SKM-1 treated with dmso at 0.1 percent for 144 hours (cell line): ENCODE measurements at regions not wholly inside any gene's neighbourhood (a gene's known extent, or its start where the extent isn't known, plus 50 kb on each side); places are given as distances from the start of the nearest gene placed in this dataset.
A peak's percentile ranks its signal among the peaks of the same experiment; 100 is the strongest.
"Not testable (repeated sequence)": the region's sequence is repeated elsewhere in the genome, so short reads cannot be mapped to it uniquely, and the experiment has no call there.

Experiments
- DNase-seq: peaks from one replicate; lab custom pipeline; 2025; ENCODE audit not compliant: unreplicated experiment; lab: John Stamatoyannopoulos, UW

GRCh38 chr10:33913194-33913593, 578.7 kb upstream of the NRP1 start:
- no peak for DNase-seq

GRCh38 chr10:33909476-33909875, 575.0 kb upstream of the NRP1 start:
- DNase-seq = not testable (repeated sequence)

- DNase-seq = no peak
Measured at GRCh38 chr10:33901166-33901565, 566.7 kb upstream of the NRP1 start.

- DNase-seq = no peak
Measured at GRCh38 chr10:33900596-33900995, 566.1 kb upstream of the NRP1 start.

- DNase-seq = no peak
Measured at GRCh38 chr10:33899578-33900531, 565.4 kb upstream of the NRP1 start.

- DNase-seq = no peak
Measured at GRCh38 chr10:33897291-33897752, 562.9 kb upstream of the NRP1 start.

GRCh38 chr10:33893506-33893905, 559.0 kb upstream of the NRP1 start:
- DNase-seq = no peak

- no peak for DNase-seq
Measured at GRCh38 chr10:33889371-33889770, 554.9 kb upstream of the NRP1 start.

GRCh38 chr10:33887188-33887587, 552.7 kb upstream of the NRP1 start:
- DNase-seq = no peak

- DNase-seq = no peak
Measured at GRCh38 chr10:33886299-33886698, 551.8 kb upstream of the NRP1 start.

GRCh38 chr10:33884604-33885003, 550.1 kb upstream of the NRP1 start:
- DNase-seq = no peak

- no peak for DNase-seq
Measured at GRCh38 chr10:33883881-33884280, 549.4 kb upstream of the NRP1 start.

GRCh38 chr10:33882996-33883395, 548.5 kb upstream of the NRP1 start:
- no peak for DNase-seq

- DNase-seq = no peak
Measured at GRCh38 chr10:33880291-33880690, 545.8 kb upstream of the NRP1 start.

GRCh38 chr10:33878238-33878786, 543.8 kb upstream of the NRP1 start:
- DNase-seq = no peak

GRCh38 chr10:33876584-33877400, 542.3 kb upstream of the NRP1 start:
- DNase-seq = peak; percentile 62

- no peak for DNase-seq
Measured at GRCh38 chr10:33875924-33876583, 541.6 kb upstream of the NRP1 start.

- DNase-seq = no peak
Measured at GRCh38 chr10:33871061-33871956, 536.8 kb upstream of the NRP1 start.

- no peak for DNase-seq
Measured at GRCh38 chr10:33869481-33869880, 535.0 kb upstream of the NRP1 start.

- DNase-seq = no peak
Measured at GRCh38 chr10:33869028-33869427, 534.6 kb upstream of the NRP1 start.
